GM18867 (cell line): ENCODE measurements at regions not wholly inside any gene's neighbourhood (a gene's known extent, or its start where the extent isn't known, plus 50 kb on each side); places are given as distances from the start of the nearest gene placed in this dataset.
"Not testable (repeated sequence)": the region's sequence is repeated elsewhere in the genome, so short reads cannot be mapped to it uniquely, and the experiment has no call there.

Experiments
- ATAC-seq: cut with Tn5 transposase; IDR thresholded peaks from one replicate; pipeline ENCODE4 v1.9.1; 2021; ENCODE audit warnings: mild to moderate bottlenecking, moderate library complexity; ENCODE audit not compliant: unreplicated experiment

DNA sequence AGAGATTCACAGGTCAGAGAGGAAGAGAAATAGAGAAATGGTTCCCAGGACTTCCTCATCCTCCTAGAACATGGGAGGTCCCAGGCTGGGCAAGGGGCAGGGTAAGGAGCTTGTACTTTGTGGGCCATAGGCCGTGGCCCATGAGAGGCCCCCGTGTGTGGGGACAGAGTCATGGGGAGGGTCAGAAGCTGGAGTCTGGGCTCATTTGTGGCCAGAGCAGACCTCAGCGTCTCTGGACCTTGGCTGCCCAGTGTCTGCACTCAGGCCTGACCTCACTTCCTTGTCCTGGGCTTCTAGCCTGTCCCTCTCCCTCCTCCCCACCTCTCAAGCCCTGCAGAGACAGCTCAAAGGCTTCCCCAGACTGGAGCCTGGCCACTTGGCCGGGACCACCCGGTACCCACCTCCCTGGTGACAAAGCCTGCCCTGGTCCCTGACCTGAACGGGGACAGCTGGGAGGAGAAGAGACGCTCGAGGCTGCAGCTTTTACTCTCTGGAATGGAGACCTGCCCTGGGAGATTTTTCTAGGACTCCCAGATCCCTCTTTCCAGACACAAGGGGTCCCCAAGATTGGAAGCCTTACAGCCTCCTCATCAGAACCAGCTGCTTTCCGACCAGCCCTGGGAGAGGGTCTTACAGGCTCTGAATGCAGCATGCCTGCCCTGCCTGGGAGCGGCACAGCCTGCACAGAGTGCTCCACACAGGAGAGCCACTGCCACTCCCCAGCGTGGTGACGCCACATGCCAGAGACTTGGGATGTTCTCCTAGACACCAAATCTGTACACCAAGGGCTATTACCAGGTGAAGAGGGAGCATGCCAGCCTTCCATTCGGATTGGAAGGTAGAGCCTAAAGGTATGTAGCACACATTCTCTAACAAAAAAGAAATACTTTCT, 569.0 kb upstream of the B3GAT1 start:
- ATAC-seq, result no peak

DNA sequence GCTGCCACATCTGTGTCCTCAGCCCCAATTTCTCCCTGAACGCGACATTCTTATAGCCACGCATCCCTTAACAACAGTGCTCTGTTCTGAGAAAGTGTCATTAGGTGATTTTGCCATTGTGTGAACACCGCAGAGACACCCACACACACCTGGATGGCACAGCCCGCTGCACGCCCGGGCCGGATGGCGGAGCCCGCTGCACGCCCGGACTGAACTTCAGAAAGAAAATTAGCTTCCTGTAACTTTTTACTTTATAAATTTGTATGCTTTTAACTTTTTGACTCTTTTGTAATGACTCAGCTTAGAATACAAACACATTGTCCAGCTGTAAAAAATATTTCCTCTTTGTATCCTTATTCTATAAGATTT, 567.0 kb upstream of the B3GAT1 start:
- not testable (repeated sequence) for ATAC-seq

DNA sequence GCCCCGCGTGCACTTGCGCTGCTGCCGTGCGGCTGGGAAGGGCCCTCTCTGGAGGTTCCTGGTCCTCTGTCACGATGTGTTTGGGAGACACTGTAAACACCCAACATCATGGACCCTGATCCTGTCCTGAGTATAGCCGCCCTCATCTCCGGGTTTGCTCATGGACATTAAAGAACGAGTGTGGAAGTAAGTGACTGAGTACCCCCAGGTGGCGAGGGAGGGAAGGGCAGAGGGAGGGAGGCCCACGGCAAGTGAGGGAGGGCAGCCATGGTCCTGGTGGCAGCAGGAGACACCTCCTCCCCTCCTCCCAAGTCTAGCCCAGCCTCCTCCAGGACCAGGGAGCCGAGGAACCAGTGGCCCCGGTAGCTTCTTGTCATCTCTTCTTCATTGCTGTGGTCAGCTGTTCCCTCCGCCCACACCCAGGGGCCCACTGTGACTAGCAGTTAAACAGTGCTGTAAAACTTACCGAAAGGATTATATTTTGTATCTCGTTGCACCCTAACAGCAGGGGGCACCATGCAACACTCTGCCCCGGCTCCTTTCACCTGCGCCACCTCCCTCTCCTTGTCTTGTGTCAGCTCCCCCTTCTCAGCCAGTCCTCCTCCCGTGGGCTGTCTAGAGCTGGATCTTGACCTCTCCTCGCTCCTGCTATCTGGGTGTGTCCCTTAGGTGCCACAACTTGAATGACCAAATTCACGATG, 566.5 kb upstream of the B3GAT1 start:
- ATAC-seq, result no peak

DNA sequence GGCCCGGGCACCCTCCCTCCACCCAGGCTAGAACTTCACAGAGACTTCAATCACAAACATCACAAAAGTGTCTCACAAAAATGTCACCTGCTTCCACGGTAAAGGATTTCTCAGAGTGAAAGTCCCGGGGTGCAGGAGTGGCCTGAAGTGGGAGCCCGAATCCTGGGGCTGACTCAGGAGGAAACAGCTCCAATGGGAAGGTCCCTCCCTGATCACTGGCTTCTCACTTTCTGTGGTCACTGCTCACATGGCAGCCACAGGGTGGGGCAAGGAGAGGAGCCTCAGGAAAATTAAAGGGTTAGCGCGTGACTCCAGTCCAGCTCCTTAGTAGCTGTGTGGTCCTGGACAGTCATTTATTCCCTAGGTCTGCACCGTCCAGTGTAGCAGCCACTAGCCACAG, 564.5 kb upstream of the B3GAT1 start:
- ATAC-seq, result no peak

DNA sequence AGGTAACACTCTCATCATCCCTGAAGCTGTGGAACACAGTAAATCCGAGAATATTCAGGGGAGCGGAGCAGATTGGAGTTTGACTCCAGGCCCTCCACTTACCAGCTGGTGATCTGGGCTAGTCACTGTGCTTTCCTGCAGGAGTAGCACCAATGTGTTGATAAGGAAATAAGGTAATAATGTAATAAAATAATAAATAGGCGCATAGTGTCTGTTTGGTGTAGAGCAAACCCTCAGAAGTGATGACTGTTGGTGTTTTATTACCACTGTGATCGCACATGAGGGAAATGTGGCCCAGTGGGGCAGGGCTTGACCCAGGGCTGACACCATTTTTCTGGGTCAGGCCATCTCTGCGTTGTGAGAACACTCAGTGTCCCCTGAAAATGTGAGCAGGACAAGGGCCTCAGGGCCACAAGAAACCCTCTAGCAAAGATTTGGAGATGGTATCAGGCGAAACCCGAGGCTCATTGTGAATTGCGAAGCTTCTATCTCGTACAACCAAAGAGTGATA, 563.9 kb upstream of the B3GAT1 start:
- no peak for ATAC-seq

DNA sequence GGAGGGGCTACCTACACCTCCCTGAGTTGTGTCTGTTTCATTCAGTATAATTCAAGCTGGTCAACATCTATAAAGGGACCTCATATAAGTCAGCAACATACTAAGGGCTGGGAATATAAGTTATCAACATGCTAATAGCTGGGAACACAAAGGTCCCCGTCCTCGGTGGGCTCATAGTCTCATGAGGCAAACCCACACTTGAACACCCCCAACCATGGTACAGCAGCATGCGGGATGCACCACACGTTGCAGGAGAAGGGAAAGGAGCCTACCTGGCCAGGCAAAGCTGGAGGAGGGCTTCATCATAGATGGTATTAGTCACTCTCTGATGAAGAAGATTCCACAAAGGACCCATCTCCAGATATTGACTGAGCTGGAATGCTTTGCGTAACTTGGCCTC, 561.8 kb upstream of the B3GAT1 start:
- ATAC-seq, result no peak

DNA sequence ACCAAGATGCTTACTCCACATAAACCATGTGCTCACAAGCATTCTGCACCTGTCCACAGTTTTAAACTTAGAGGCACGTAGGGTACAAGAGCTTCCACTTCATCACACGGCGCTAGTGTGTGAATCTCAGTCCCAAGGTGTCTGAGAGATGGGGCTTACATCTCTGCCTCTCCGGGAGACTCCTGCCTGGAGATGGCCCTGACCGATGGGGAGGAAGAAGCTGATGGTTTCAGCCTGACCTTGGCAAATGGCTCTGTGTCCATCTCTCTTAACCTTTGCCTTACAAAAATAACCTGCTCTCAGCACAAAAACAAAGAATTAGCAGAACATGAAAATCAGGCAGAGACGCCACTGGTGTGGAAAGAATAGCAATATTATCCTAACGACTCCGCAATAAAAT, 559.3 kb upstream of the B3GAT1 start:
- no peak for ATAC-seq

DNA sequence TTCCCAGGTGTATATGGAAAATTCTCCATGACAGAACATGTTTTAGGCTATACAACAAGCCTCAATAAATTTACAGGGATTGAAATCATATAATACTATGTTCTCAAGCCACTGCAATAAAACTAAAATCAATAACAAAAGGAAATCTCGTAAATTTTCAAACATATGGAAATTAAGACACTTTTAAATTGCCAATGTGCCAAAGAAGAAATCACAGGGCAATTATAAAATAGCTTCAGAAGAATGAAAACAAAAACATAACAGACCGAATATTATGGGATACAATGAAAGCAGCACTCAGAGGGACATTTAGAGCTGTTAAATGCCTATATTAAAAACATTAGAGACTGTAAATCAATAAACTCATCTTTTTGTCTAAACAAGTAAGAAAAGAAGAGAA, 555.7 kb upstream of the B3GAT1 start:
- ATAC-seq, result no peak

DNA sequence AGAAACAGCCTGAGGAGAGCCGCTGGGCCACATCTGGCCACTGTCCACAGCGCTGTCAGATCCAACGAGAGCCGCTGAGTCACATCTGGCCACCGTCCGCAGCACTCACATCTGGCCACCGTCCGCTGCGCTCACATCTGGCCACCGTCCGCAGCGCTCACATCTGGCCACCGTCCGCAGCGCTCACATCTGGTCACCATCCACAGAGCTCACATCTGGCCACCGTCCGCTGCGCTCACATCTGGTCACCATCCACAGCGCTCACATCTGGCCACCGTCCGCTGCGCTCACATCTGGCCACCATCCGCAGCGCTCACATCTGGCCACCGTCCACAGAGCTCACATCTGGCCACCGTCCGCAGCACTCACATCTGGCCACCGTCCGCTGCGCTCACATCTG, 549.3 kb upstream of the B3GAT1 start:
- not testable (repeated sequence) for ATAC-seq

DNA sequence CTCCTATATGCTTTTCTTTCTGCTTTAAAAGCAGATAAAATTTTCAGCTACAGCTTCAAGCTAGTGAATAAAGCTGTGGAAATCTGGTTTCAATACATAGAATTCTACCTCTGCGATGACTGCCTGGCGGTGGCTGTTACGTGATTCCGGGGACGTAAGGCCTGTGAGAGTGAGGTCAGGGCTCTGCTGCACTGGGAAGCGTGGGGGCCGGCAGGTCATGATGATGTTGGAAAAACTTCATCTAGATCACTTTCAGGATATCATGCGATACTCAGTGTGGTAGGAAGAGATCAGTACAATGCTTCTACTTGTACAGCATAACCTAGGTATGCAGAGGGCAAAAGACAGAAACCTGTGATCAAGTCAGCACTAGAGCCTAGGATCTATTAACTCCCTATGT, 546.8 kb upstream of the B3GAT1 start:
- no peak for ATAC-seq

DNA sequence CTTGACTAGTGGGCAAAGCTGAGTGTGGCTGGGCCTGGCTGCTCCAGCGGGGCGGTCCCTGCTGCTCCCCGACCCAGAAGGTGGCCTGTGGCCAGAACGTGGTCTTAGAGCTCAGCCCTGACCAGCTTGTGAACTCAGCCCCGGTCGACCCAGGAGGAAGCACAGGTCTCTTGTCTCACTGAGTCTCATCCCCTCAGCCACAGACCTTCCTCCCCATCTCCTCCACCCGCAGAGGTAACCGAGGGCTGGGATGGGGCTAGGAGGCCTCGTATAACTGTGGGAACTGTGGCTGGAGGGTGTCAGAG, 546.2 kb upstream of the B3GAT1 start:
- no peak for ATAC-seq

DNA sequence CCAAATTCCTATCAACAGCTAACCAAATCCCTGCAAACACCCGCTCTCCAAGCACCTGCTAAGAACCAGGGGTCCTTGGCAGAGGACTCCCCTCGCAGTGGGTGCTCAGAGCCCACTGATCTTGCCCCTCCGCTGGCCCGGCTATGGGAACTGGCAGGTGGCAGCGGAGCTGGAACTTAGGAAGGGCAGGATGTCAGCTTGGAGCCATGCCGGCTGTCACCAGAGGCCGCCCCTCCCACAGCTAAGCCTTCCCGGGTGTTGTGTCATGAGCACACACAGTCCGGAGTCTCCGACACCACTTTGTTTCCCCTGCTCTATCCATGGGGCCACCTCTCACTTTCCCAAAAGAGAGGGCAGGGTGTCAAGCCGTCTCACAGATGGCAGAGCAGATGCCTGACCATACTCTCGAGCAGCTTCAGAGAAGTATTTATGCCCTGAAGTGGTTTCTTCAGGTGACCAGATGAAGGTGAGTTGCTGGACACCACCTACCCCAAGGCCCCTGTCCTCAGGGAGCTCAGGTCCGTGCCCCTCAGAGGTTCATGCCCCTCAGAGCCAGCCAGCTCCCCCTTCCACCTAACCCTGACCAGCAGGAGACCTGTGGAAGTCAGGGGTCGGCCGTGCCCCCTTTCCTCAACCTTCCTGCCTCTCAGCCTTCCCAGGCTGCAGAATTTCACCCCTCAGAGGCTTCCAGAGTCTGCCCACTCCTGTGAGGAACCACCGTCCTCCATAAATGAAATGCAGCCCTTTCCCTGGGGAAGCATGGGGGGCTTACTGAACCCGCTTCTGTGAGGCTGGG, 545.7 kb upstream of the B3GAT1 start:
- no peak for ATAC-seq

DNA sequence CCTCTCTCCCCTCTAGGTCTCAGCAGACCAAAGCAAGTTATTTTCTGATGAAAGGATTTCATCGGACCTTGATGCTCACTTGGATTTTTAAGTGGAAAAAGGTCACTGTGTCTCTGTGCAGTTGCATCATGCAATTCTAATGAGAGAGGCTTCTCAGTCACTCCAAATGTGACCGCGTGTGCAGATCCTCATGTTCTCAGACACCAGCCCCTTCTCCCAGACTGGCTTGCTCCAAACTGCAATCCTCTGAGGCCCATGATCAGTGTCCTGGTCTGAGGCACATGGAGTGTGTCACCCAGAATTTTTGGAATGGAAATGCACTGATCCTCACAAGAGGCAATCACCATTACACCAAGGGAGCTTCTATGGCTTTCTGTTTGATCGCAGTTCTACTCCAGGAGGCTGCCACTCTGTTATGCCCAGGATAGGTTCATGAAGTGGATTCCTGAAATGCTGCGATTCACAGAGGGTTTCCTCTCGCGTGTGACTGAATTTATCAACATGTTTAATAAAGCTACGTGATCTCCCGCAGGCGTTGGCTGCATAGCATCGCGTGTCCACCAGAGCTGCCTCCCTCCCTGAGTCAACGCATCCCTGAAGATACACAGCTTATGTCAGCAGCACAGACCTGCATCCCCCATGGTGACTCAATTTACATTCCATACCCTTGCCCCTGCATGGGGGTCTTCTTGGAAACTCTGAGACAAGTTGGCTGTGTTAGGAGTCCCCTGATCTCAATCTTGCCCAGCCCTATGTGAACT, 544.6 kb upstream of the B3GAT1 start:
- no peak for ATAC-seq

DNA sequence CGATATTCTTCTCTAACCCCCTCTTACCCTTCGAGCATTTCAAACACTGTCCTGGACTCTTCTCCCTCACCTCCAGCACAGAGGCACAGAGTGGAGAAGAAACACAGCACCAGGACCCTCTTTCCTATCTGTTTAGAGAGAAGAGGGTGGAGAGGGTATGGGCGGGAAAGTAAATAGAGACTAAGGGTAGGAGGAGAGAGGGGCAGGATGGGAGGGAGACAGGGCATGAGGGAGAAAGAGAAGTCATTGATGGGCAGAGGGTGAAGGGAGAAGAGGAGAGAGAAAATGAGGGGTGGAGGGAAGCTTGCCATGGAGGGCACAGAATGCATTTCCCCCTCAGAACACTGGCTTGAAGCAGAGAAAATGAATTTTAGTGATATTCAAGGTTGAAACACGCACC, 543.9 kb upstream of the B3GAT1 start:
- ATAC-seq, result not testable (repeated sequence)

DNA sequence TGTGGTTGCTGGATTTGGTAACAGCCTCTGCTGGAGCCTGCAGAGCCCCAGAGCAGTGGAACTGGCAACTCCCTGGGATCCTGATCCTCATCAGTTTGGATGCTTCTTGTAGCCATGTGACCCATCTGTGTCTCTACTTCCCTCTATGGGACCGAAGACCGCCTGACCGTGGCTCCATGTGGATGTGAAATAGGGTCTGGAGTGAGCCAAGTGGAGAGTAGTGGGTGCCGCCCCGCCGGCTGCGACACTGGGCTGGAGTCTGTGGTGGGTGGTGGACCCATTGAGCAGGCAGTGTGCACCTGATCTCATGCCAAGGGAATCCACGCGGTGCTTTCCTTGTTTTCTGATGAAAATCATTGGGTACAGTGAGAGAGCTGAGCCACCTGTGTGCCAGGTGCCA, 543.2 kb upstream of the B3GAT1 start:
- no peak for ATAC-seq

DNA sequence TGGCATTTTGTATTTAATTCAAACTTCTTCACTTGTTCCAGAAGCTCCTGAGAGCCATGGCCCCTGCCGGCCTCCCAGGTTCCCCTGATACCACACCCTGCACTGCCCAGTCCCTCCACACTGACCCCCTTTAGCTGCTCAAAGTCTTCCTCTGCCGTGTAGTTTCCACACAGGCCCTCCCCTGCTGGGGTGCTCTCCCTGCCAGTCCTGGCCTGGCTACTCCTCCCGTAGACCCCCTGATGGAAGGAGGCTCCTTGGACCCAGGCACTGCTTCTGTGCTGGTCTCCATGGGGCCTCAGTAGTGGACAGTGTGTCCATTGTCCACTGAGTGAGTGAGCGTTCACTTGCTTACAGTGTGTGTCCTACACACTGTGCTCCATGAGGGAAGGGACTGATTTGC, 542.4 kb upstream of the B3GAT1 start:
- not testable (repeated sequence) for ATAC-seq

DNA sequence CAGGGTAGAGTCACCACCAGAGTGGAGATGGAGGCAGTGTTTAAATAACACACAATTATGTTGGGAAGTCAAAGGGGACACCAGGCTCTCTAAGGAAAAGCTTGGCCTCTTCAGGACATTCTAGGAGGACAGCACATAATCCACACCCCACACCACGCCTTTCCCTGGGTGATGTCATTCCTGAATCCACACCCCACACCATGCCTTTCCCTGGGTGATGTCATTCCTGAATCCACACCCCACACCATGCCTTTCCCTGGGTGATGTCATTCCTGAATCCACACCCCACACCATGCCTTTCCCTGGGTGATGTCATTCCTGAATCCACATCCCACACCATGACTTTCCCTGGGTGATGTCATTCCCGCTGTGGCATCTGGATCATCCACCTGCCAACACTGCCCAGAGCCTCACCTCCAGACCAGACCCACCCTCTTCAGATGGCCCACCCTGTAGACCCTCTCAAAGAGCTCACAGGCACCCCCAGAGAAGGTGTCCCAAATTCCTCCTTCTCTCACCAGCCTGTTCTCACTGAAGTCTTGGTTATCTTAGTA, 541.5 kb upstream of the B3GAT1 start:
- ATAC-seq, result not testable (repeated sequence)

DNA sequence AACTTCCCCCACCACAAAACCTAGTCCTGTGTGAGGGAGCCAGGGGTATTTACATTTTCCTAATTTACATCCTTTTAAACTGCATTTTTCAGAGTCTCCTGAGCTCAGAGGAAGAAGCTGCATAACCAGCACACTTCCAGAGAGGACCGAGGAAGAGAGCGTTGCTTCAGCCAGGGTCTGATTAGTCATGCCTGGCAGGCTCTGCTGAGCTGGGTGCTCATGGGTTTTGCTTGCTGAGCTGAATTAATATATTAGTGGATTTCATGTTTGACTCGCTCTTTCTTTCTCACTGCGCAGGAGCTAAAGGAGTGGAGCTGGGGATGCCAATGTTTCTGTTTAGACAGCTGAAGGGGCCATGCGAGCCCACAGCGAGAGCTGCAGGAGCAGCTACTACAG, 539.3 kb upstream of the B3GAT1 start:
- no peak for ATAC-seq

DNA sequence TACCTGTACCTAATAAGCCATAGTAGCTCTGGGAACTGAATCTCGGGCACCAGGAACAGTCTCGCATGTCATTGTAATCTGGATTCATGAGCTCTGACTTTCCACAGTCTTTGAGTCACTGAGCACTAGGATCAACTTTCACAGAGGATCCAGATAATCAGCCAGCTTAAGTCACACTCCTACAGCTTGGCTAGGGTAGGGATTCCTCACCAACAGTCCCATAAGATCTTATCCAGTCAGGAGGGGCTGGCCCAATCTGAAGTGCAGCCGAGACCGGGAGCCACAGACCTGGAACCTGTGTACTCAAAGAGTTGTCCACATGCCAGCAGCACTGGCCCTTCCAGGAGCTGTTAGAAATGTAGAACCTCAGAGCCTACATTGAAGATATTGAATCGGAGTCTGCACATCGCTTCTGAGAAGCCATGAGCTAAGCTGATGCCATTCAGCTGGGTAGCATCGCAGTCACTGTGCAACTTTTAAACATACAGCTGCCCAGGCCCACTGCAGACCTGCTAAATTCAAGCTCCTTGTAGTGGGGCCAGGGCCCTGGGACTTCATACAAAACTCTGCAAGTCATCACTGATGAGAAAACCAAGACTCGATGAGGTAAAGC, 538.8 kb upstream of the B3GAT1 start:
- no peak for ATAC-seq
